Kidney glomerular epithelial cell (primary cell): ENCODE measurements at regions not wholly inside any gene's neighbourhood (a gene's known extent, or its start where the extent isn't known, plus 50 kb on each side); places are given as distances from the start of the nearest gene placed in this dataset.
A peak's percentile ranks its signal among the peaks of the same experiment; 100 is the strongest.
"Not testable (repeated sequence)": the region's sequence is repeated elsewhere in the genome, so short reads cannot be mapped to it uniquely, and the experiment has no call there.

Experiments
- DNase-seq: peaks from one replicate; lab custom pipeline; 2025; lab: John Stamatoyannopoulos, UW

DNA sequence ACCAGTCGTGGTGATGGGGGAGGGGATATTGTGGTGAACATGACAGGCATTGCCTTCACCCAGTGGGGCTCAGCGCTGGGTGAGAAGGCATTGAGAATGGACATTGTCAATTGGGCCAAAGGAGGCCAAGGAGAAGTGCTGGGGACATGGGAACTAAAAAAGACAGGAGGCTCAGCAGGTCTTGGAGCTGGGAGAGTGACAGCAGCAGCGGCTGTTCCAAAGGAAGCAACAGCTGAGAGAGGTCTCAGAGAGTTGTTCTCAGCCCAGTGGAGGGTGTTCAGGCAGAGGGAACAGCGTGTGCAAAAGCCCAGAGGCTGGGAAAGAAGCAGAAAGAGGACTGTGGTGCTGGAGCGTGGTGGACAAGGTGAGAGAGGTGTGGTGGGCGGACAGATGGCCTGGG, 56.6 kb upstream of the ASNS start:
- DNase-seq = not testable (repeated sequence)

DNA sequence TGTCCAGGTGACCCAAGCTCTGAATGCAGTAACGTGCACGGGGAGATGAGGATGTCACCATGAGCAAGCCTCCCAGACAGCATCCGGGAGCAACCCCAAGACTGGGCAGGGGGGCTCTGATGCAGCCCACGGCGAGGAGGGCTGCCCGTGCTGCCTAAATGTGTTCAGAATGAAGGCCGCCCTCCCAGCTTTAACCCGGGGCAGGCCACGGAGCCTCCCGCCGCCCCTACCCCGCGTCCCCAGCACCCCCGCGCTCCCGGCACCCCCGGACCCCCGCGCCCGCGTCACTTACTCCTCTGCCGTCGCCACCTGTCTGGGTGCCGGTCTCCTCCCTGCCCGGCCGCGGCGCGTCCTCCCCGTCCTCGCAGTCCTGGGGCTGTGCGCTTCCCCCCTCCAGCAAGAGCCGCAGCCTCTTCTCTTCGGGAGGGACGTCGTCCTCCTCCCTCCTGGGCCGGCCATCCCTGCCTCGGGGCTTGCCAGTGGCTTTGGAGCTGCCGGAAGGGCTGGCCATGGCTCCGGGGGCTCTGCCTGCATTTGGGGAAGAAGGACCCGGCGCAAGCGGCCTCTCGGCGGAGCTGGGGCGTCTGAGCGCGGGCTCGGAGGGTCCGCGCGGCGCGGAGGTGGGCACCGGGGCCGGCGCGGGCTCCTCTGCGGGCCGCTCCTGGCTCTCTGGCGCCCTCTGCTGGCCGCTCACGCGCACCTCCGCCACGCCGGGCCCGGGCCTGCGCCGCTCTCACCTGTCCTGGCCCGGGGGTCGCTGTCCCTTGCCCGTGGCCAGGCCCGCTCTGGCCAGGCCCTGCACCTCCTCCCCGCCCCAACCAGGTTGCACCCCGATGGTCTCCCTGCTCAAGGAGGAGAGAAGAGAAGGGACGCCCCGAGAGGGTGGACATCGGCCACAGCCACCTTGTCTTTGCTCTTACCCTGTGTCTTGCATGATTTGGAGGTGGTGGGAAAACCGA, 55.9 kb upstream of the ASNS start:
- peak; percentile 16 for DNase-seq
